Thoracic aorta (tissue), 2 donors: ENCODE measurements at regions not wholly inside any gene's neighbourhood (a gene's known extent, or its start where the extent isn't known, plus 50 kb on each side); places are given as distances from the start of the nearest gene placed in this dataset.
"Not testable (repeated sequence)": the region's sequence is repeated elsewhere in the genome, so short reads cannot be mapped to it uniquely, and the experiment has no call there.

Source experiments
- ATAC-seq: fragments of 150-250 bp; one replicate; pipeline ENCODE4 v1.8.0; 2017; ENCODE audit warnings: low read depth; ENCODE audit not compliant: insufficient number of reproducible peaks, low FRiP score
- DNase-seq: peaks from one replicate; pipeline ENCODE4 v3.0.0-alpha.2; 2020; ENCODE audit warnings: low spot score
- H3K27ac ChIP-seq, 2 donors: fragments of 200-600 bp; sonication (generic); 1 replicate in 1 of 2; 2 replicates in 1 of 2; pipeline ENCODE4 v1.5.1; 2016; ENCODE audit warnings: mild to moderate bottlenecking in 2 of 2, moderate library complexity in 2 of 2
- H3K27me3 ChIP-seq: fragments of 200-600 bp; sonication (generic); replicated peaks from 2 replicates; pipeline ENCODE4 v1.6.0; 2016; ENCODE audit warnings: mild to moderate bottlenecking; ENCODE audit not compliant: insufficient read depth
- H3K36me3 ChIP-seq: fragments of 200-600 bp; sonication (generic); one replicate; pipeline ENCODE4 v1.5.1; 2016
- H3K4me1 ChIP-seq, 2 donors: fragments of 200-600 bp; sonication (generic); 1 replicate in 1 of 2; 2 replicates in 1 of 2; pipeline versions ENCODE4 v1.5.1 to v1.6.0; 2016; ENCODE audit warnings: low read depth in 2 of 2, mild to moderate bottlenecking in 1 of 2; ENCODE audit not compliant: control insufficient read depth in 1 of 2
- H3K4me3 ChIP-seq: fragments of 200-600 bp; sonication (generic); 2 replicates; pipeline ENCODE4 v1.5.1; 2016; ENCODE audit warnings: mild to moderate bottlenecking
- H3K9me3 ChIP-seq: fragments of 200-600 bp; sonication (generic); 2 replicates; pipeline ENCODE4 v1.5.1; 2016
- CTCF ChIP-seq: fragments of 200-600 bp; sonication (generic); IDR thresholded peaks from one replicate; pipeline ENCODE4 v1.5.1; 2019; ENCODE audit warnings: antibody characterized with exemption

GRCh38 chr14:66022526-66022925 lies 463.6 kb upstream of the CCDC196 start:
- DNase-seq (no peak), ATAC-seq (no peak)
- Histone ChIP-seq H3K27me3 (no peaks in the 10 kb centered on the region), H3K4me1 (no peaks in the 10 kb centered on the region), H3K9me3 (no peaks in the 10 kb centered on the region), H3K27ac (no peak overlapping the region), H3K4me3 (no peak overlapping the region), H3K36me3 (no peaks in the 10 kb centered on the region)
- no peak for TF ChIP-seq CTCF

- Histone ChIP-seq H3K4me3 (no peak overlapping the region), H3K9me3 (no peaks in the 10 kb centered on the region), H3K36me3 (no peaks in the 10 kb centered on the region), H3K27me3 (no peaks in the 10 kb centered on the region), H3K27ac (no peak overlapping the region), H3K4me1 (no peaks in the 10 kb centered on the region)
- ATAC-seq (no peak), DNase-seq (no peak)
- no peak for TF ChIP-seq CTCF
Observed at GRCh38 chr14:66025779-66026178, 460.4 kb upstream of the CCDC196 start.

- DNase-seq, H3K36me3 ChIP-seq, H3K27ac ChIP-seq, H3K4me1 ChIP-seq, ATAC-seq, H3K27me3 ChIP-seq, H3K9me3 ChIP-seq, H3K4me3 ChIP-seq: not testable (repeated sequence)
Observed at GRCh38 chr14:66031981-66032380, 454.2 kb upstream of the CCDC196 start.

GRCh38 chr14:66032800-66033199 lies 453.4 kb upstream of the CCDC196 start:
- H3K4me3 ChIP-seq = no peak overlapping the region
- no peaks in the 10 kb centered on the region for H3K4me1 ChIP-seq
- no peak for TF ChIP-seq CTCF
- H3K36me3 ChIP-seq = no peaks in the 10 kb centered on the region
- H3K9me3 ChIP-seq = no peaks in the 10 kb centered on the region
- ATAC-seq (no peak), DNase-seq (no peak)
- H3K27ac ChIP-seq = no peak overlapping the region
- H3K27me3 ChIP-seq = no peaks in the 10 kb centered on the region

- no peaks in the 10 kb centered on the region for H3K36me3 ChIP-seq
- H3K9me3 ChIP-seq = no peaks in the 10 kb centered on the region
- TF ChIP-seq CTCF = no peak
- H3K4me1 ChIP-seq = no peaks in the 10 kb centered on the region
- no peaks in the 10 kb centered on the region for H3K27me3 ChIP-seq
- H3K27ac ChIP-seq = no peak overlapping the region
- ATAC-seq = no peak
- no peak overlapping the region for H3K4me3 ChIP-seq
- DNase-seq = no peak
Observed at GRCh38 chr14:66036547-66036946, 449.6 kb upstream of the CCDC196 start.

- H3K27ac ChIP-seq = no peak overlapping the region
- no peak overlapping the region for H3K4me3 ChIP-seq
- DNase-seq (no peak), ATAC-seq (no peak)
- TF ChIP-seq CTCF = no peak
- H3K27me3 ChIP-seq = no peaks in the 10 kb centered on the region
- H3K36me3 ChIP-seq = no peaks in the 10 kb centered on the region
- no peaks in the 10 kb centered on the region for H3K9me3 ChIP-seq
- no peaks in the 10 kb centered on the region for H3K4me1 ChIP-seq
Observed at GRCh38 chr14:66037361-66037760, 448.8 kb upstream of the CCDC196 start.
